Esophagus muscularis mucosa (tissue), 3 donors: ENCODE measurements at regions not wholly inside any gene's neighbourhood (a gene's known extent, or its start where the extent isn't known, plus 50 kb on each side); places are given as distances from the start of the nearest gene placed in this dataset.

ENCODE experiments used
- POLR2A ChIP-seq: fragments of 450-650 bp; IDR thresholded peaks from one replicate; pipeline ENCODE4 v1.6.1; 2017; ENCODE audit warnings: antibody characterized with exemption, moderate library complexity, mild to moderate bottlenecking, low read depth
- TF ChIP-seq, protein P1 (sequence below), 3 experiments: fragments of 200-600 bp in 2 of 3; fragments of 450-650 bp in 1 of 3; sonication (generic) in 2 of 3; IDR thresholded peaks; one replicate each; pipeline ENCODE4 v1.5.1; 2017 to 2019; ENCODE audit warnings: antibody characterized with exemption in 3 of 3, mild to moderate bottlenecking in 2 of 3, moderate library complexity in 1 of 3

DNA sequence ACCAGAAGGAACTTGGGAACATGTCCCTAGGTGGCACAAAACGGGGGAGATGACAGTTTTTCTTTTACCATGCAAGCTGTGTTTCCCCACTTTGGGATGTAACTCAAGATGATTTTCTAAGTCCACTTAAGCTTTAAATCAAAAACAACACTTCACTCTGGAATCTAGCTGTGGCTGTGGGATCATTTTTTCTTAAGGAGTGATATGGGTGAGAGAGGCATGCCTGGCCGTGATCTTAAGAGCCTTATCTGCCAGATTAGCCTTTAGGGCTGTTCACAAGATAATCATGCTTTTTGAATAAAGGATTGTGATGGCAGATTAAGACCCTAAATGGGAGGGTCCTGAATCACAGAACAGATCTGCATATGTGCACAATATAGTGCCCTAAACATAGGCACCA is 384.8 kb upstream of the SEMA6D start:
- TF ChIP-seq, protein P1, sequence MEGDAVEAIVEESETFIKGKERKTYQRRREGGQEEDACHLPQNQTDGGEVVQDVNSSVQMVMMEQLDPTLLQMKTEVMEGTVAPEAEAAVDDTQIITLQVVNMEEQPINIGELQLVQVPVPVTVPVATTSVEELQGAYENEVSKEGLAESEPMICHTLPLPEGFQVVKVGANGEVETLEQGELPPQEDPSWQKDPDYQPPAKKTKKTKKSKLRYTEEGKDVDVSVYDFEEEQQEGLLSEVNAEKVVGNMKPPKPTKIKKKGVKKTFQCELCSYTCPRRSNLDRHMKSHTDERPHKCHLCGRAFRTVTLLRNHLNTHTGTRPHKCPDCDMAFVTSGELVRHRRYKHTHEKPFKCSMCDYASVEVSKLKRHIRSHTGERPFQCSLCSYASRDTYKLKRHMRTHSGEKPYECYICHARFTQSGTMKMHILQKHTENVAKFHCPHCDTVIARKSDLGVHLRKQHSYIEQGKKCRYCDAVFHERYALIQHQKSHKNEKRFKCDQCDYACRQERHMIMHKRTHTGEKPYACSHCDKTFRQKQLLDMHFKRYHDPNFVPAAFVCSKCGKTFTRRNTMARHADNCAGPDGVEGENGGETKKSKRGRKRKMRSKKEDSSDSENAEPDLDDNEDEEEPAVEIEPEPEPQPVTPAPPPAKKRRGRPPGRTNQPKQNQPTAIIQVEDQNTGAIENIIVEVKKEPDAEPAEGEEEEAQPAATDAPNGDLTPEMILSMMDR (IDR thresholded peaks at IDR 0.05) = no peak
- TF ChIP-seq POLR2A = no peak
